ENCODE measurements at regions not wholly inside any gene's neighbourhood (a gene's known extent, or its start where the extent isn't known, plus 50 kb on each side); places are given as distances from the start of the nearest gene placed in this dataset.

- TF ChIP-seq POLR2A (IDR thresholded peaks at IDR 0.05; ENCODE audit: low read depth, low read length): no peak
- DNase-seq (ENCODE audit: insufficient read length, low spot score) (no peak), FAIRE-seq (no peak)
These were observed 246.2 kb downstream of the LRFN2 start for GRCh38 chr6:40340957-40341356.

- DNase-seq (ENCODE audit: insufficient read length, low spot score) (no peak), FAIRE-seq (no peak)
- TF ChIP-seq POLR2A (IDR thresholded peaks at IDR 0.05; ENCODE audit: low read depth, low read length): no peak
These were observed 247.0 kb downstream of the LRFN2 start for GRCh38 chr6:40340196-40340595.

- no peak for TF ChIP-seq POLR2A (IDR thresholded peaks at IDR 0.05; ENCODE audit: low read depth, low read length)
- DNase-seq (ENCODE audit: insufficient read length, low spot score) (no peak), FAIRE-seq (no peak)
These were observed 248.9 kb downstream of the LRFN2 start for GRCh38 chr6:40338306-40338705.

- DNase-seq (ENCODE audit: insufficient read length, low spot score): no peak
- FAIRE-seq: no peak
- TF ChIP-seq POLR2A (IDR thresholded peaks at IDR 0.05; ENCODE audit: low read depth, low read length): no peak
These were observed 250.0 kb downstream of the LRFN2 start for GRCh38 chr6:40336940-40337760.

GRCh38 chr6:40336296-40336695 is 250.9 kb downstream of the LRFN2 start:
- FAIRE-seq: no peak
- no peak for DNase-seq (ENCODE audit: insufficient read length, low spot score)
- no peak for TF ChIP-seq POLR2A (IDR thresholded peaks at IDR 0.05; ENCODE audit: low read depth, low read length)

- FAIRE-seq: no peak
- DNase-seq (ENCODE audit: insufficient read length, low spot score): no peak
These were observed 252.5 kb downstream of the LRFN2 start for GRCh38 chr6:40334496-40335270.

GRCh38 chr6:40331545-40331944 is 255.6 kb downstream of the LRFN2 start:
- DNase-seq (ENCODE audit: insufficient read length, low spot score): no peak
- FAIRE-seq: no peak
- TF ChIP-seq POLR2A (IDR thresholded peaks at IDR 0.05; ENCODE audit: low read depth, low read length): no peak

More at GRCh38 chr6:40334496-40335270, 252.5 kb downstream of the LRFN2 start:
- no peak for TF ChIP-seq POLR2A (IDR thresholded peaks at IDR 0.05; ENCODE audit: low read depth, low read length)

GRCh38 chr6:40330301-40330721 is 256.9 kb downstream of the LRFN2 start:
- DNase-seq (ENCODE audit: insufficient read length, low spot score) (no peak), FAIRE-seq (no peak)
- TF ChIP-seq POLR2A (IDR thresholded peaks at IDR 0.05; ENCODE audit: low read depth, low read length): no peak

GRCh38 chr6:40328986-40329545 is 258.1 kb downstream of the LRFN2 start:
- no peak for TF ChIP-seq POLR2A (IDR thresholded peaks at IDR 0.05; ENCODE audit: low read depth, low read length)
- FAIRE-seq (no peak), DNase-seq (ENCODE audit: insufficient read length, low spot score) (no peak)

- TF ChIP-seq POLR2A (IDR thresholded peaks at IDR 0.05; ENCODE audit: low read depth, low read length): no peak
- DNase-seq (ENCODE audit: insufficient read length, low spot score) (no peak), FAIRE-seq (no peak)
These were observed 258.7 kb downstream of the LRFN2 start for GRCh38 chr6:40328386-40328985.

GRCh38 chr6:40326714-40327421 is 260.3 kb downstream of the LRFN2 start:
- no peak for FAIRE-seq
- no peak for TF ChIP-seq POLR2A (IDR thresholded peaks at IDR 0.05; ENCODE audit: low read depth, low read length)
- no peak for DNase-seq (ENCODE audit: insufficient read length, low spot score)

- FAIRE-seq: no peak
- no peak for DNase-seq (ENCODE audit: insufficient read length, low spot score)
These were observed 261.4 kb downstream of the LRFN2 start for GRCh38 chr6:40325791-40326190.

GRCh38 chr6:40325041-40325440 is 262.1 kb downstream of the LRFN2 start:
- DNase-seq (ENCODE audit: insufficient read length, low spot score) (no peak), FAIRE-seq (no peak)
- no peak for TF ChIP-seq POLR2A (IDR thresholded peaks at IDR 0.05; ENCODE audit: low read depth, low read length)

More at GRCh38 chr6:40325791-40326190, 261.4 kb downstream of the LRFN2 start:
- TF ChIP-seq POLR2A (IDR thresholded peaks at IDR 0.05; ENCODE audit: low read depth, low read length): no peak
